ENCODE measurements at regions not wholly inside any gene's neighbourhood (a gene's known extent, or its start where the extent isn't known, plus 50 kb on each side); places are given as distances from the start of the nearest gene placed in this dataset.

GRCh38 chr4:54929459-54929858 is 195.9 kb downstream of the KDR start (continued):
- TF ChIP-seq ZBTB8A (tag by site-specific recombination; IDR thresholded peaks at IDR 0.05): no peak
- TF ChIP-seq OSR2 (tag by site-specific recombination; IDR thresholded peaks at IDR 0.05): no peak
- TF ChIP-seq ZNF10 (tag by site-specific recombination; IDR thresholded peaks at IDR 0.05): no peak

GRCh38 chr4:54924891-54925290 is 200.5 kb downstream of the KDR start:
- POLR2A ChIA-PET: no interaction called here

More at GRCh38 chr4:54924891-54925290, 200.5 kb downstream of the KDR start:
- no peaks in the 10 kb centered on the region for H3K36me3 ChIP-seq (ENCODE audit: control insufficient read depth in 2 of 2, insufficient read depth in 1 of 2, low read length in 2 of 2)
- no peak overlapping the region for H3K4me3 ChIP-seq (ENCODE audit: low read depth, low read length)
- TF ChIP-seq ZNF292 (tag by site-specific recombination; IDR thresholded peaks at IDR 0.05; ENCODE audit: borderline replicate concordance, low read depth): no peak
- TF ChIP-seq ZBTB10 (tag by site-specific recombination; IDR thresholded peaks at IDR 0.05): no peak
- TF ChIP-seq ZNF776 (tag by site-specific recombination; IDR thresholded peaks at IDR 0.05; ENCODE audit: borderline replicate concordance): no peak
- no peak for TF ChIP-seq ZBTB49 (tag by site-specific recombination; IDR thresholded peaks at IDR 0.05; ENCODE audit: low read depth)
- no peak for TF ChIP-seq ZNF248 (tag by site-specific recombination; IDR thresholded peaks at IDR 0.05)
- TF ChIP-seq ZNF707 (tag by site-specific recombination; IDR thresholded peaks at IDR 0.05): no peak
- TF ChIP-seq ZNF658 (tag by site-specific recombination; IDR thresholded peaks at IDR 0.05): no peak
- no peak for TF ChIP-seq ZNF391 (tag by site-specific recombination; IDR thresholded peaks at IDR 0.05; ENCODE audit: borderline replicate concordance, low read depth)
- no peak for TF ChIP-seq ZNF677 (tag by site-specific recombination; IDR thresholded peaks at IDR 0.05)
- no peak for TF ChIP-seq ZNF692 (tag by site-specific recombination; IDR thresholded peaks at IDR 0.05)
- no peak for TF ChIP-seq PRDM4 (tag by site-specific recombination; IDR thresholded peaks at IDR 0.05)
- TF ChIP-seq ELK4 (IDR thresholded peaks at IDR 0.05; ENCODE audit: borderline replicate concordance, low read depth, low read length): no peak
- TF ChIP-seq KLF10 (tag by site-specific recombination; IDR thresholded peaks at IDR 0.05): no peak
- TF ChIP-seq ZNF280C (tag by site-specific recombination; IDR thresholded peaks at IDR 0.05): no peak
- TF ChIP-seq PRDM1 (tag by site-specific recombination; IDR thresholded peaks at IDR 0.05): no peak
- CTCF ChIA-PET: no interaction called here
- H3K9me3 ChIP-seq (ENCODE audit: control insufficient read depth, insufficient read depth, low read depth, low read length): no peaks in the 10 kb centered on the region
- no peaks in the 10 kb centered on the region for H3K4me1 ChIP-seq (ENCODE audit: control insufficient read depth, insufficient read depth, low read length)
- H3K27ac ChIP-seq (ENCODE audit: extremely low read depth, low read depth, low read length): no peak overlapping the region

All from HEK293 (cell line).